ENCODE measurements at regions not wholly inside any gene's neighbourhood (a gene's known extent, or its start where the extent isn't known, plus 50 kb on each side); places are given as distances from the start of the nearest gene placed in this dataset.

- Histone ChIP-seq H3K23me2 (ENCODE audit: insufficient read length, low read depth, low read length, poor library complexity, severe bottlenecking) (no peaks in the 10 kb centered on the region), H3K79me1 (ENCODE audit: insufficient read depth, low read depth, low read length, poor library complexity, severe bottlenecking) (no peaks in the 10 kb centered on the region), H3K4ac (ENCODE audit: low read depth, low read length) (no peak overlapping the region), H4K20me1 (ENCODE audit: control insufficient read depth, insufficient read depth, insufficient read length) (no peaks in the 10 kb centered on the region), H3K18ac (ENCODE audit: insufficient read length, low read depth, low read length) (no peak overlapping the region), H3K27me3 (ENCODE audit: insufficient read depth, low read length) (no peaks in the 10 kb centered on the region), H3T11ph (ENCODE audit: low read length) (no peak overlapping the region), H3K4me2 (ENCODE audit: insufficient read depth, insufficient read length, low read length) (no peak overlapping the region), H3K79me2 (ENCODE audit: insufficient read depth, low read length) (no peaks in the 10 kb centered on the region), H2BK5ac (ENCODE audit: insufficient read length, low read length) (no peak overlapping the region), H3K9ac (ENCODE audit: extremely low read depth, insufficient read length, low read length) (no peak overlapping the region), H2AK5ac (ENCODE audit: insufficient read length, low read length) (no peak overlapping the region), H4K5ac (ENCODE audit: insufficient read length, low read depth, low read length) (no peak overlapping the region), H3K23ac (ENCODE audit: insufficient read length, low read depth, low read length) (no peak overlapping the region), H3K27ac (ENCODE audit: insufficient read length, low read depth, low read length) (no peak overlapping the region), H3K4me1 (ENCODE audit: insufficient read depth, low read length) (no peaks in the 10 kb centered on the region), H2BK20ac (ENCODE audit: low read depth, low read length, poor library complexity, severe bottlenecking) (no peak overlapping the region), H2AFZ (ENCODE audit: low read length) (no peak overlapping the region), H3K14ac (ENCODE audit: insufficient read depth, low read length) (no peak overlapping the region), H3K56ac (ENCODE audit: insufficient read length, low read depth, low read length) (no peak overlapping the region), H4K91ac (ENCODE audit: insufficient read length, low read depth, low read length) (no peak overlapping the region), H2BK12ac (ENCODE audit: insufficient read length, low read depth, low read length) (no peak overlapping the region), H2BK15ac (ENCODE audit: low read depth, low read length) (no peak overlapping the region), H3K9me3 (ENCODE audit: control insufficient read depth, low read depth, low read length) (no peaks in the 10 kb centered on the region), H2BK120ac (ENCODE audit: low read depth, low read length, poor library complexity, severe bottlenecking) (no peak overlapping the region), H4K8ac (replicated peaks; ENCODE audit: insufficient read length, low read depth, low read length) (no peak overlapping the region)
- Mint-ChIP-seq H3K4me3 (no peak overlapping the region), H3K9me3 (peaks cover 14 to 20% of the 10 kb centered on the region in 2 experiments), H3K27me3 (ENCODE audit: low read depth) (no peaks in the 10 kb centered on the region), H3K36me3 (ENCODE audit: insufficient read depth in 1 of 3, low read depth in 3 of 3) (peaks cover 0 to 23% (median 3%) of the 10 kb centered on the region in 3 experiments; a peak in 6 of 7 replicates), H3K27ac (no peak overlapping the region), H3K4me1 (peaks cover 3 to 5% of the 10 kb centered on the region in 2 experiments; a peak in 3 of 4 replicates)
- TF ChIP-seq, protein P1, sequence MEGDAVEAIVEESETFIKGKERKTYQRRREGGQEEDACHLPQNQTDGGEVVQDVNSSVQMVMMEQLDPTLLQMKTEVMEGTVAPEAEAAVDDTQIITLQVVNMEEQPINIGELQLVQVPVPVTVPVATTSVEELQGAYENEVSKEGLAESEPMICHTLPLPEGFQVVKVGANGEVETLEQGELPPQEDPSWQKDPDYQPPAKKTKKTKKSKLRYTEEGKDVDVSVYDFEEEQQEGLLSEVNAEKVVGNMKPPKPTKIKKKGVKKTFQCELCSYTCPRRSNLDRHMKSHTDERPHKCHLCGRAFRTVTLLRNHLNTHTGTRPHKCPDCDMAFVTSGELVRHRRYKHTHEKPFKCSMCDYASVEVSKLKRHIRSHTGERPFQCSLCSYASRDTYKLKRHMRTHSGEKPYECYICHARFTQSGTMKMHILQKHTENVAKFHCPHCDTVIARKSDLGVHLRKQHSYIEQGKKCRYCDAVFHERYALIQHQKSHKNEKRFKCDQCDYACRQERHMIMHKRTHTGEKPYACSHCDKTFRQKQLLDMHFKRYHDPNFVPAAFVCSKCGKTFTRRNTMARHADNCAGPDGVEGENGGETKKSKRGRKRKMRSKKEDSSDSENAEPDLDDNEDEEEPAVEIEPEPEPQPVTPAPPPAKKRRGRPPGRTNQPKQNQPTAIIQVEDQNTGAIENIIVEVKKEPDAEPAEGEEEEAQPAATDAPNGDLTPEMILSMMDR (conservative IDR thresholded peaks at IDR 0.05), result no peak
- no peak for DNase-seq
- no CpG with 5 or more reads among the region's 3 CpGs for WGBS (ENCODE audit: extremely low coverage, insufficient read length, low lambda C conversion rate)
Measured at GRCh38 chr18:27731211-27731610, 445.7 kb downstream of the CDH2 start.
